Left renal pelvis (tissue), 4 donors: ENCODE measurements at regions not wholly inside any gene's neighbourhood (a gene's known extent, or its start where the extent isn't known, plus 50 kb on each side); places are given as distances from the start of the nearest gene placed in this dataset.

ENCODE experiments used
- DNase-seq, 4 donors: peaks; one replicate each; pipeline ENCODE4 v3.0.0-alpha.2; 2013; ENCODE audit warnings: low read depth in 4 of 4, low spot score in 3 of 4

GRCh38 chr2:101559551-101559950 is 84.6 kb upstream of the RFX8 start:
- DNase-seq: no peak

GRCh38 chr2:101558740-101559525 is 84.0 kb upstream of the RFX8 start:
- no peak for DNase-seq

GRCh38 chr2:101556033-101556459 is 81.1 kb upstream of the RFX8 start:
- no peak for DNase-seq

- no peak for DNase-seq
Measured at GRCh38 chr2:101551336-101551888, 76.5 kb upstream of the RFX8 start.

- DNase-seq: no peak
Measured at GRCh38 chr2:101550555-101550954, 75.6 kb upstream of the RFX8 start.

- DNase-seq: no peak
Measured at GRCh38 chr2:101549371-101549770, 74.5 kb upstream of the RFX8 start.

GRCh38 chr2:101546376-101547058 is 71.6 kb upstream of the RFX8 start:
- no peak for DNase-seq

GRCh38 chr2:101545950-101546349 is 71.0 kb upstream of the RFX8 start:
- no peak for DNase-seq

GRCh38 chr2:101540518-101540917 is 65.6 kb upstream of the RFX8 start:
- no peak for DNase-seq

- DNase-seq: no peak
Measured at GRCh38 chr2:101538076-101538475, 63.2 kb upstream of the RFX8 start.

GRCh38 chr2:101534149-101534611 is 59.3 kb upstream of the RFX8 start:
- no peak for DNase-seq

- no peak for DNase-seq
Measured at GRCh38 chr2:101533561-101534148, 58.7 kb upstream of the RFX8 start.

GRCh38 chr2:101528501-101528900 is 53.6 kb upstream of the RFX8 start:
- DNase-seq: no peak

GRCh38 chr2:101524806-101525430 is 50.0 kb upstream of the RFX8 start:
- DNase-seq: no peak
